Neural cell (in vitro differentiated cells): ENCODE measurements at regions not wholly inside any gene's neighbourhood (a gene's known extent, or its start where the extent isn't known, plus 50 kb on each side); places are given as distances from the start of the nearest gene placed in this dataset.

ENCODE experiments used
- H2AFZ ChIP-seq: fragments of 200-600, 300-800 bp; sonication (generic), shearing (Covaris generic); 2 replicates; pipeline ENCODE4 v1.6.0; 2014; ENCODE audit warnings: low read depth, mild to moderate bottlenecking, antibody characterized with exemption, low read length, moderate library complexity
- H3F3A ChIP-seq: fragments of 200-600 bp; shearing (Covaris generic); 2 replicates; pipeline ENCODE4 v1.6.1; 2016; ENCODE audit warnings: mild to moderate bottlenecking, moderate library complexity, mixed read lengths, antibody characterized with exemption, low read length; ENCODE audit not compliant: insufficient read depth, poor library complexity, severe bottlenecking
- H3K27ac ChIP-seq: fragments of 200-600, 300-800 bp; sonication (generic), shearing (Covaris generic); 2 replicates; pipeline ENCODE4 v1.5.1; 2014; ENCODE audit warnings: mild to moderate bottlenecking, low read length, moderate library complexity
- H3K27me3 ChIP-seq: fragments of 300-800, 200-600 bp; sonication (generic), shearing (Covaris generic); 2 replicates; pipeline ENCODE4 v1.6.0; 2014; ENCODE audit warnings: mild to moderate bottlenecking, low read depth, low read length, moderate library complexity; ENCODE audit not compliant: insufficient read depth
- H3K36me3 ChIP-seq: fragments of 300-800, 200-600 bp; sonication (generic), shearing (Covaris generic); 2 replicates; pipeline ENCODE4 v1.5.1; 2014; ENCODE audit warnings: mild to moderate bottlenecking, antibody characterized with exemption, low read length, moderate library complexity; ENCODE audit not compliant: insufficient read depth
- H3K4me2 ChIP-seq: fragments of 300-800, 200-600 bp; sonication (generic), shearing (Covaris generic); 2 replicates; pipeline ENCODE4 v1.6.0; 2014; ENCODE audit warnings: mild to moderate bottlenecking, low read length
- H3K4me3 ChIP-seq: fragments of 300-800, 200-600 bp; sonication (generic), shearing (Covaris generic); 2 replicates; pipeline ENCODE4 v1.5.1; 2014; ENCODE audit warnings: mild to moderate bottlenecking, low read length, moderate library complexity
- H3K79me2 ChIP-seq: fragments of 200-600 bp; shearing (Covaris generic); replicated peaks from 2 replicates; pipeline ENCODE4 v1.6.0; 2014; ENCODE audit warnings: mild to moderate bottlenecking, low read length, moderate library complexity; ENCODE audit not compliant: insufficient read depth
- H3K9ac ChIP-seq: fragments of 300-800, 200-600 bp; sonication (generic), shearing (Covaris generic); 2 replicates; pipeline ENCODE4 v1.6.1; 2016; ENCODE audit warnings: mild to moderate bottlenecking, low read length, mixed read lengths
- H3K9me2 ChIP-seq: fragments of 200-600 bp; shearing (Covaris generic); 2 replicates; pipeline ENCODE4 v1.6.1; 2016; ENCODE audit warnings: mild to moderate bottlenecking, low read length, mixed read lengths; ENCODE audit not compliant: insufficient read depth
- H3K9me3 ChIP-seq: fragments of 200-600, 300-800 bp; sonication (generic), shearing (Covaris generic); 2 replicates; pipeline ENCODE4 v1.6.1; 2016; ENCODE audit warnings: mild to moderate bottlenecking, mixed run types, low read length, moderate library complexity, mixed read lengths
- H4K20me1 ChIP-seq: fragments of 200-600 bp; shearing (Covaris generic); 2 replicates; pipeline ENCODE4 v1.6.1; 2016; ENCODE audit warnings: mild to moderate bottlenecking, mixed run types; ENCODE audit not compliant: insufficient read depth
- EP300 ChIP-seq: fragments of 450-650 bp; conservative IDR thresholded peaks from 2 replicates; pipeline ENCODE4 v1.6.1; 2014; ENCODE audit warnings: antibody characterized with exemption, mild to moderate bottlenecking, moderate library complexity; ENCODE audit not compliant: poor library complexity, severe bottlenecking
- EZH2 ChIP-seq: fragments of 200-600, 300-800 bp; shearing (Covaris generic), sonication (generic); IDR thresholded peaks from 2 replicates; pipeline ENCODE4 v1.6.1; 2014; ENCODE audit warnings: antibody characterized with exemption, low read length, borderline replicate concordance, mild to moderate bottlenecking; ENCODE audit not compliant: insufficient read depth, poor library complexity, severe bottlenecking
- MXI1 ChIP-seq: fragments of 450-650 bp; conservative IDR thresholded peaks from 2 replicates; pipeline ENCODE4 v1.6.1; 2014; ENCODE audit warnings: antibody characterized with exemption, mild to moderate bottlenecking; ENCODE audit not compliant: poor library complexity, severe bottlenecking
- POLR2AphosphoS5 ChIP-seq: IDR thresholded peaks from 2 replicates; pipeline ENCODE4 v1.6.1; 2012
- RAD21 ChIP-seq: fragments of 450-650 bp; conservative IDR thresholded peaks from 2 replicates; pipeline ENCODE4 v1.6.1; 2014; ENCODE audit warnings: antibody characterized with exemption, mild to moderate bottlenecking, moderate library complexity
- SMC3 ChIP-seq: fragments of 450-650 bp; conservative IDR thresholded peaks from 2 replicates; pipeline ENCODE4 v1.6.1; 2014; ENCODE audit warnings: antibody characterized with exemption, mild to moderate bottlenecking, moderate library complexity; ENCODE audit not compliant: poor library complexity
- TAF1 ChIP-seq: IDR thresholded peaks from 2 replicates; pipeline ENCODE4 v1.6.1; 2012; ENCODE audit warnings: low read depth
- TF ChIP-seq, protein P1 (sequence below): IDR thresholded peaks from 2 replicates; pipeline ENCODE4 v1.6.1; 2012; ENCODE audit warnings: borderline replicate concordance
- TF ChIP-seq, protein P2 (sequence below): fragments of 450-650 bp; IDR thresholded peaks from 2 replicates; pipeline ENCODE4 v1.5.1; 2014; ENCODE audit warnings: antibody characterized with exemption, mild to moderate bottlenecking, moderate library complexity; ENCODE audit not compliant: poor library complexity, severe bottlenecking

DNA sequence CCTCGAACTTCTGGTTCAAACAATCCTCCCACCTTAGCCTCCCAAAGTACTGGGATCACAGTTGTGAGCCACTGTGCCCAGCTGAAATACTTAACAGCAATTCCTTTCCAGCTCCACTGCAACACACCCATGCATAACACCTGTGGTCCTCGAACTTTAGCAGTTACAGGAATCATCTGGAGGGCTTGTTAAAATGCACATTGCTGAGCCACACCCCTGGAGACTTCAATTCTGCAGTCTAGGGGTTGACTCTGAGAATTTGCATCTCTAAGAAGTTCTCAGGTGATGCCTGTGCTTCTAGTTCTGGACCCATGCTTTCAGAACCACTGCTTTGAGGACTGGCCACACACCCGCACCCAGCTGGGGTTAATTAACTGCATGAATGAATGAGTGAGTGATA is 53.1 kb upstream of the UBL3 start:
- no peaks in the 10 kb centered on the region for H4K20me1 ChIP-seq
- H3K4me2 ChIP-seq = no peak overlapping the region
- no peaks in the 10 kb centered on the region for H3K9me3 ChIP-seq
- no peak overlapping the region for H3K9ac ChIP-seq
- H3K4me3 ChIP-seq = no peak overlapping the region
- no peak for TF ChIP-seq TAF1
- TF ChIP-seq, protein P1, sequence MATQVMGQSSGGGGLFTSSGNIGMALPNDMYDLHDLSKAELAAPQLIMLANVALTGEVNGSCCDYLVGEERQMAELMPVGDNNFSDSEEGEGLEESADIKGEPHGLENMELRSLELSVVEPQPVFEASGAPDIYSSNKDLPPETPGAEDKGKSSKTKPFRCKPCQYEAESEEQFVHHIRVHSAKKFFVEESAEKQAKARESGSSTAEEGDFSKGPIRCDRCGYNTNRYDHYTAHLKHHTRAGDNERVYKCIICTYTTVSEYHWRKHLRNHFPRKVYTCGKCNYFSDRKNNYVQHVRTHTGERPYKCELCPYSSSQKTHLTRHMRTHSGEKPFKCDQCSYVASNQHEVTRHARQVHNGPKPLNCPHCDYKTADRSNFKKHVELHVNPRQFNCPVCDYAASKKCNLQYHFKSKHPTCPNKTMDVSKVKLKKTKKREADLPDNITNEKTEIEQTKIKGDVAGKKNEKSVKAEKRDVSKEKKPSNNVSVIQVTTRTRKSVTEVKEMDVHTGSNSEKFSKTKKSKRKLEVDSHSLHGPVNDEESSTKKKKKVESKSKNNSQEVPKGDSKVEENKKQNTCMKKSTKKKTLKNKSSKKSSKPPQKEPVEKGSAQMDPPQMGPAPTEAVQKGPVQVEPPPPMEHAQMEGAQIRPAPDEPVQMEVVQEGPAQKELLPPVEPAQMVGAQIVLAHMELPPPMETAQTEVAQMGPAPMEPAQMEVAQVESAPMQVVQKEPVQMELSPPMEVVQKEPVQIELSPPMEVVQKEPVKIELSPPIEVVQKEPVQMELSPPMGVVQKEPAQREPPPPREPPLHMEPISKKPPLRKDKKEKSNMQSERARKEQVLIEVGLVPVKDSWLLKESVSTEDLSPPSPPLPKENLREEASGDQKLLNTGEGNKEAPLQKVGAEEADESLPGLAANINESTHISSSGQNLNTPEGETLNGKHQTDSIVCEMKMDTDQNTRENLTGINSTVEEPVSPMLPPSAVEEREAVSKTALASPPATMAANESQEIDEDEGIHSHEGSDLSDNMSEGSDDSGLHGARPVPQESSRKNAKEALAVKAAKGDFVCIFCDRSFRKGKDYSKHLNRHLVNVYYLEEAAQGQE = no peak
- TF ChIP-seq SMC3 = no peak
- no peak for TF ChIP-seq EZH2
- TF ChIP-seq POLR2AphosphoS5 = no peak
- no peak for TF ChIP-seq MXI1
- TF ChIP-seq, protein P2, sequence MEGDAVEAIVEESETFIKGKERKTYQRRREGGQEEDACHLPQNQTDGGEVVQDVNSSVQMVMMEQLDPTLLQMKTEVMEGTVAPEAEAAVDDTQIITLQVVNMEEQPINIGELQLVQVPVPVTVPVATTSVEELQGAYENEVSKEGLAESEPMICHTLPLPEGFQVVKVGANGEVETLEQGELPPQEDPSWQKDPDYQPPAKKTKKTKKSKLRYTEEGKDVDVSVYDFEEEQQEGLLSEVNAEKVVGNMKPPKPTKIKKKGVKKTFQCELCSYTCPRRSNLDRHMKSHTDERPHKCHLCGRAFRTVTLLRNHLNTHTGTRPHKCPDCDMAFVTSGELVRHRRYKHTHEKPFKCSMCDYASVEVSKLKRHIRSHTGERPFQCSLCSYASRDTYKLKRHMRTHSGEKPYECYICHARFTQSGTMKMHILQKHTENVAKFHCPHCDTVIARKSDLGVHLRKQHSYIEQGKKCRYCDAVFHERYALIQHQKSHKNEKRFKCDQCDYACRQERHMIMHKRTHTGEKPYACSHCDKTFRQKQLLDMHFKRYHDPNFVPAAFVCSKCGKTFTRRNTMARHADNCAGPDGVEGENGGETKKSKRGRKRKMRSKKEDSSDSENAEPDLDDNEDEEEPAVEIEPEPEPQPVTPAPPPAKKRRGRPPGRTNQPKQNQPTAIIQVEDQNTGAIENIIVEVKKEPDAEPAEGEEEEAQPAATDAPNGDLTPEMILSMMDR = no peak
- no peak for TF ChIP-seq RAD21
- no peak for TF ChIP-seq EP300
- H3F3A ChIP-seq = no peaks in the 10 kb centered on the region
- no peaks in the 10 kb centered on the region for H3K36me3 ChIP-seq
- no peaks in the 10 kb centered on the region for H3K9me2 ChIP-seq
- H3K79me2 ChIP-seq = no peaks in the 10 kb centered on the region
- no peak overlapping the region for H3K27ac ChIP-seq
- no peaks in the 10 kb centered on the region for H3K27me3 ChIP-seq
- H2AFZ ChIP-seq = no peak overlapping the region

DNA sequence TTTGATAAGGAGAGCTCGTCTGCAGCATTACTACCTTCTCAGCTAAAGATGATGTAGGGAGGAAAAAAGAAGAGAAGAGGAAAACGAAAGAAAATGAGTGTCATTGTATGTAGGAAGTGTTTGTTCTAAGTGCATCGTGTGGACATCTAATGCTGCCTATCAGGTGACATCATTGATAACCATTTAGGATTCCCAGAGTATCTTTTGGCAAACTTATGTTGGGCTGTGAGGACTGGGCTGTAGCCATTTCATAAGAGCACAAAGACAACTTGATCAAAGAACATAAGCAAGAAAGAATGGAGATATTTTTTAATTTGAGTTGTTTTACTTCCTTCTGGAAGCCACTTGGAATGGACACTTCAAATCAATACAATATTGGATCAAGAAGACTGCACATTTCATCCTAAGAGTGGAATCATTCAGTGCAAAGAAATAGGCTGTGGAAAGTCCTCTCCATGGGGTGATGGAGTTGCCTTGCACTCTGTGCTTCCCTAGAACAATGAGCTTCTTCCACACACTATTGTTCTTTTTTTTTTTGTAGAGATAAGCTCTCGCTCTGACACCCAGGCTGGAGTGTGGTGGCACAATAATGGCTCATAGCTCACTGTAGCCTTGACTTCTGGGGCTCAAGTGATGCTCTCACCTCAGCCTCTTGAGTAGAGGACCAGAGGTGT is 52.4 kb upstream of the UBL3 start:
- Histone ChIP-seq H3K27ac (no peak overlapping the region), H3K4me2 (no peak overlapping the region), H4K20me1 (no peaks in the 10 kb centered on the region), H3K27me3 (no peaks in the 10 kb centered on the region), H3F3A (no peaks in the 10 kb centered on the region), H2AFZ (no peak overlapping the region), H3K79me2 (no peaks in the 10 kb centered on the region), H3K4me3 (no peak overlapping the region), H3K36me3 (no peaks in the 10 kb centered on the region), H3K9me2 (no peaks in the 10 kb centered on the region), H3K9me3 (no peaks in the 10 kb centered on the region), H3K9ac (no peak overlapping the region)
- TF ChIP-seq, protein P1 = no peak
- TF ChIP-seq EZH2 = no peak
- TF ChIP-seq MXI1 = no peak
- no peak for TF ChIP-seq RAD21
